HEK293 (cell line): ENCODE measurements at regions not wholly inside any gene's neighbourhood (a gene's known extent, or its start where the extent isn't known, plus 50 kb on each side); places are given as distances from the start of the nearest gene placed in this dataset.

Source experiments
- CTCF ChIA-PET: fragments of 350-600 bp; formaldehyde crosslinking; extraction: SDS; loops from one replicate; lab custom pipeline; 2021; ENCODE audit warnings: antibody characterized with exemption; lab: Yijun Ruan, JAX
- POLR2A ChIA-PET: fragments of 300-600 bp; formaldehyde crosslinking; extraction: SDS; loops from one replicate; lab custom pipeline; 2020; ENCODE audit warnings: antibody characterized with exemption, inconsistent platforms; lab: Yijun Ruan, JAX
- H3K27ac ChIP-seq: fragments of 200-500 bp; sonication (Bioruptor generic); 2 replicates; pipeline ENCODE4 v1.5.1; 2014; ENCODE audit warnings: low read depth, low read length, control low read depth, inconsistent platforms; ENCODE audit errors: extremely low read depth
- H3K36me3 ChIP-seq, 2 experiments: fragments of 200-500 bp in 1 of 2; sonication (Bioruptor generic) in 1 of 2; 1 replicate in 1 of 2; 2 replicates in 1 of 2; pipeline ENCODE4 v1.5.1; 2014 to 2017; ENCODE audit warnings: inconsistent platforms in 2 of 2, low read length in 2 of 2; ENCODE audit not compliant: control insufficient read depth in 2 of 2, insufficient read depth in 1 of 2
- H3K4me1 ChIP-seq: fragments of 200-500 bp; sonication (Bioruptor generic); 2 replicates; pipeline ENCODE4 v1.5.1; 2014; ENCODE audit warnings: mild to moderate bottlenecking, low read length, inconsistent platforms; ENCODE audit not compliant: control insufficient read depth, insufficient read depth
- H3K4me3 ChIP-seq: 2 replicates; pipeline ENCODE4 v1.5.1; 2011; ENCODE audit warnings: low read depth, mild to moderate bottlenecking, control low read depth, low read length, moderate library complexity
- H3K9me3 ChIP-seq: fragments of 200-500 bp; sonication (Bioruptor generic); 2 replicates; pipeline ENCODE4 v1.5.1; 2014; ENCODE audit warnings: low read depth, low read length, inconsistent platforms; ENCODE audit not compliant: control insufficient read depth, insufficient read depth
- HOXC10 ChIP-seq: sonication (generic); formaldehyde crosslinking; IDR thresholded peaks from 2 replicates; pipeline ENCODE4 v1.8.1; 2023; ENCODE audit warnings: mild to moderate bottlenecking, missing genetic modification reagents
- MYNN ChIP-seq: fragments of 450-650 bp; formaldehyde crosslinking; IDR thresholded peaks from 2 replicates; pipeline ENCODE4 v1.5.1; 2016; ENCODE audit warnings: missing biosample characterization, missing genetic modification characterization, borderline replicate concordance
- OVOL3 ChIP-seq: fragments of 450-650 bp; formaldehyde crosslinking; IDR thresholded peaks from 2 replicates; pipeline ENCODE4 v1.5.1; 2016; ENCODE audit warnings: missing biosample characterization, missing genetic modification characterization
- SP7 ChIP-seq: fragments of 450-650 bp; formaldehyde crosslinking; IDR thresholded peaks from 2 replicates; pipeline ENCODE4 v1.5.1; 2016; ENCODE audit warnings: missing biosample characterization, missing genetic modification characterization
- ZBTB7A ChIP-seq: fragments of 450-650 bp; formaldehyde crosslinking; IDR thresholded peaks from 2 replicates; pipeline ENCODE4 v1.5.1; 2016; ENCODE audit warnings: low read depth, missing biosample characterization, missing genetic modification characterization
- ZBTB8A ChIP-seq: fragments of 450-650 bp; formaldehyde crosslinking; IDR thresholded peaks from 2 replicates; pipeline ENCODE4 v1.5.1; 2016; ENCODE audit warnings: missing biosample characterization, missing genetic modification characterization
- ZIC2 ChIP-seq: fragments of 450-650 bp; formaldehyde crosslinking; IDR thresholded peaks from 2 replicates; pipeline ENCODE4 v1.5.1; 2016; ENCODE audit warnings: missing biosample characterization, missing genetic modification characterization
- ZNF404 ChIP-seq: fragments of 450-650 bp; formaldehyde crosslinking; IDR thresholded peaks from 2 replicates; pipeline ENCODE4 v1.5.1; 2017; ENCODE audit warnings: missing biosample characterization, missing genetic modification characterization
- ZNF473 ChIP-seq: fragments of 450-650 bp; formaldehyde crosslinking; IDR thresholded peaks from 2 replicates; pipeline ENCODE4 v1.5.1; 2017; ENCODE audit warnings: missing biosample characterization, missing genetic modification characterization
- ZNF624 ChIP-seq: fragments of 450-650 bp; formaldehyde crosslinking; IDR thresholded peaks from 2 replicates; pipeline ENCODE4 v1.5.1; 2017; ENCODE audit warnings: missing biosample characterization, missing genetic modification characterization
- ZNF677 ChIP-seq: fragments of 450-650 bp; IDR thresholded peaks from 2 replicates; pipeline ENCODE4 v1.5.0; 2018; ENCODE audit warnings: missing biosample characterization, mild to moderate bottlenecking, missing genetic modification characterization, moderate library complexity
- ZNF701 ChIP-seq: fragments of 450-650 bp; formaldehyde crosslinking; IDR thresholded peaks from 2 replicates; pipeline ENCODE4 v1.5.1; 2016; ENCODE audit warnings: missing biosample characterization, missing genetic modification characterization
- ZNF791 ChIP-seq: fragments of 450-650 bp; formaldehyde crosslinking; IDR thresholded peaks from 2 replicates; pipeline ENCODE4 v1.5.1; 2016; ENCODE audit warnings: missing biosample characterization, missing genetic modification characterization
- TF ChIP-seq, protein P1 (sequence below): fragments of 450-650 bp; IDR thresholded peaks from 2 replicates; pipeline ENCODE4 v1.5.1; 2018; ENCODE audit warnings: missing biosample characterization, mild to moderate bottlenecking, missing genetic modification characterization
- TF ChIP-seq, protein P2 (sequence below): fragments of 450-650 bp; formaldehyde crosslinking; IDR thresholded peaks from 2 replicates; pipeline ENCODE4 v1.5.1; 2016; ENCODE audit warnings: missing biosample characterization, missing genetic modification characterization
- TF ChIP-seq, protein P3 (sequence below): fragments of 450-650 bp; formaldehyde crosslinking; optimal IDR thresholded peaks from 2 replicates; pipeline ENCODE3; 2016; ENCODE audit warnings: missing biosample characterization, mild to moderate bottlenecking, missing genetic modification characterization
- TF ChIP-seq, protein P4 (sequence below): fragments of 450-650 bp; formaldehyde crosslinking; IDR thresholded peaks from 2 replicates; pipeline ENCODE4 v1.5.1; 2017; ENCODE audit warnings: missing biosample characterization, missing genetic modification characterization
- TF ChIP-seq, protein P5 (sequence below): fragments of 450-650 bp; formaldehyde crosslinking; IDR thresholded peaks from 2 replicates; pipeline ENCODE4 v1.5.1; 2016; ENCODE audit warnings: missing biosample characterization, missing genetic modification characterization
- TF ChIP-seq, protein P6 (sequence below): fragments of 450-650 bp; formaldehyde crosslinking; IDR thresholded peaks from 2 replicates; pipeline ENCODE4 v1.5.1; 2016; ENCODE audit warnings: missing biosample characterization, missing genetic modification characterization

DNA sequence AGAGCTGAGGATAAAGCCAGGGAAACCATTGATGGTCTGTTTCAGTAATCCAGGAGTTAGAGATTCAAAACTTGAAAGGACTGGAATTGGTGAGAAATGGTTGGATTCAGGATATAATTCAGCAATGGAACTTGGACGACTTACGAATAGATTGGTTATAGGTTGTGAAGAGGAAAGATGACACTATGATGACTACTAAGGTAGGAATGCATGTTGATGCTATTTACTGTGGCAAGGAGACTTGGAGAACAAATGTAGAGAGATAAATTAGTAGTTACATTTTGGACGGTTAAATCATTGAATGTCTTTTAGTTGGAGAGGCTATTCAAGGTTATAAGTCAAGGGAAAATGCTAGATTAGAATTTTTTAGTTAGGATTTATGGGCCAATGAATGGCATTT is 365.4 kb upstream of the TECRL start (continued):
- TF ChIP-seq, protein P1, sequence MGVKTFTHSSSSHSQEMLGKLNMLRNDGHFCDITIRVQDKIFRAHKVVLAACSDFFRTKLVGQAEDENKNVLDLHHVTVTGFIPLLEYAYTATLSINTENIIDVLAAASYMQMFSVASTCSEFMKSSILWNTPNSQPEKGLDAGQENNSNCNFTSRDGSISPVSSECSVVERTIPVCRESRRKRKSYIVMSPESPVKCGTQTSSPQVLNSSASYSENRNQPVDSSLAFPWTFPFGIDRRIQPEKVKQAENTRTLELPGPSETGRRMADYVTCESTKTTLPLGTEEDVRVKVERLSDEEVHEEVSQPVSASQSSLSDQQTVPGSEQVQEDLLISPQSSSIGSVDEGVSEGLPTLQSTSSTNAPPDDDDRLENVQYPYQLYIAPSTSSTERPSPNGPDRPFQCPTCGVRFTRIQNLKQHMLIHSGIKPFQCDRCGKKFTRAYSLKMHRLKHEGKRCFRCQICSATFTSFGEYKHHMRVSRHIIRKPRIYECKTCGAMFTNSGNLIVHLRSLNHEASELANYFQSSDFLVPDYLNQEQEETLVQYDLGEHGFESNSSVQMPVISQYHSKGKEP (tag by site-specific recombination), result no peak

DNA sequence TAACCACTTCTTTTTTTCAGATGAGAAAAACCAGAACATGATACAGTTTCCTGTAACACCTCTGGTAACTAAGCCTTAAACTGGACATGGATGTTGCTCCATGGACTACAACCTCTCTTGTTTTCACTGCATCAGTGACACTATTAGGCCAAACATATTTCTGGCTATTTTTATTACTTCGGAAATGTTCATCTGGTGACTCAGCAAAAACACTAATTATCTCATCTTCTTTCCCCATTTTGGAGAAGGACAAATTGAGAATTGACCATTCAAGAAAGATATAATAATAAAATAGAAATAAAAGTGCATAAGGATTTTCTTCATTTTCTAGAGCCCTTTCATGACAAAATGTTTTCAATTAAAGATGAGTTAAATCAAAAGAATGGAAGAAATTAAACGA is 361.9 kb upstream of the TECRL start:
- Histone ChIP-seq H3K9me3 (no peaks in the 10 kb centered on the region), H3K4me3 (no peak overlapping the region), H3K4me1 (no peaks in the 10 kb centered on the region), H3K36me3 (no peaks in the 10 kb centered on the region), H3K27ac (no peak overlapping the region)
- ChIA-PET CTCF (interaction anchor here (0.6 kb wide), 1 partner anchor 28 kb away, joined by 3 read pairs; no protein-coding TSS in a partner anchor), POLR2A (no interaction called here)
- TF ChIP-seq ZNF404 (tag by site-specific recombination) (no peak), SP7 (tag by site-specific recombination) (no peak), ZBTB8A (tag by site-specific recombination) (no peak)
- TF ChIP-seq, protein P2, sequence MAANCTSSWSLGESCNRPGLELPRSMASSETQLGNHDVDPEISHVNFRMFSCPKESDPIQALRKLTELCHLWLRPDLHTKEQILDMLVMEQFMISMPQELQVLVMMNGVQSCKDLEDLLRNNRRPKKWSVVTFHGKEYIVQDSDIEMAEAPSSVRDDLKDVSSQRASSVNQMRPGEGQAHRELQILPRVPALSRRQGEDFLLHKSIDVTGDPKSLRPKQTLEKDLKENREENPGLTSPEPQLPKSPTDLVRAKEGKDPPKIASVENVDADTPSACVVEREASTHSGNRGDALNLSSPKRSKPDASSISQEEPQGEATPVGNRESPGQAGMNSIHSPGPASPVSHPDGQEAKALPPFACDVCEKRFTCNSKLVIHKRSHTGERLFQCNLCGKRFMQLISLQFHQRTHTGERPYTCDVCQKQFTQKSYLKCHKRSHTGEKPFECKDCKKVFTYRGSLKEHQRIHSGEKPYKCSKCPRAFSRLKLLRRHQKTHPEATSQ (tag by site-specific recombination), result no peak
- TF ChIP-seq, protein P3, sequence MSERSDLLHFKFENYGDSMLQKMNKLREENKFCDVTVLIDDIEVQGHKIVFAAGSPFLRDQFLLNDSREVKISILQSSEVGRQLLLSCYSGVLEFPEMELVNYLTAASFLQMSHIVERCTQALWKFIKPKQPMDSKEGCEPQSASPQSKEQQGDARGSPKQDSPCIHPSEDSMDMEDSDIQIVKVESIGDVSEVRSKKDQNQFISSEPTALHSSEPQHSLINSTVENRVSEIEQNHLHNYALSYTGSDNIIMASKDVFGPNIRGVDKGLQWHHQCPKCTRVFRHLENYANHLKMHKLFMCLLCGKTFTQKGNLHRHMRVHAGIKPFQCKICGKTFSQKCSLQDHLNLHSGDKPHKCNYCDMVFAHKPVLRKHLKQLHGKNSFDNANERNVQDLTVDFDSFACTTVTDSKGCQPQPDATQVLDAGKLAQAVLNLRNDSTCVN, result no peak
- TF ChIP-seq, protein P4, sequence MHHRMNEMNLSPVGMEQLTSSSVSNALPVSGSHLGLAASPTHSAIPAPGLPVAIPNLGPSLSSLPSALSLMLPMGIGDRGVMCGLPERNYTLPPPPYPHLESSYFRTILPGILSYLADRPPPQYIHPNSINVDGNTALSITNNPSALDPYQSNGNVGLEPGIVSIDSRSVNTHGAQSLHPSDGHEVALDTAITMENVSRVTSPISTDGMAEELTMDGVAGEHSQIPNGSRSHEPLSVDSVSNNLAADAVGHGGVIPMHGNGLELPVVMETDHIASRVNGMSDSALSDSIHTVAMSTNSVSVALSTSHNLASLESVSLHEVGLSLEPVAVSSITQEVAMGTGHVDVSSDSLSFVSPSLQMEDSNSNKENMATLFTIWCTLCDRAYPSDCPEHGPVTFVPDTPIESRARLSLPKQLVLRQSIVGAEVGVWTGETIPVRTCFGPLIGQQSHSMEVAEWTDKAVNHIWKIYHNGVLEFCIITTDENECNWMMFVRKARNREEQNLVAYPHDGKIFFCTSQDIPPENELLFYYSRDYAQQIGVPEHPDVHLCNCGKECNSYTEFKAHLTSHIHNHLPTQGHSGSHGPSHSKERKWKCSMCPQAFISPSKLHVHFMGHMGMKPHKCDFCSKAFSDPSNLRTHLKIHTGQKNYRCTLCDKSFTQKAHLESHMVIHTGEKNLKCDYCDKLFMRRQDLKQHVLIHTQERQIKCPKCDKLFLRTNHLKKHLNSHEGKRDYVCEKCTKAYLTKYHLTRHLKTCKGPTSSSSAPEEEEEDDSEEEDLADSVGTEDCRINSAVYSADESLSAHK (tag by site-specific recombination), result no peak

DNA sequence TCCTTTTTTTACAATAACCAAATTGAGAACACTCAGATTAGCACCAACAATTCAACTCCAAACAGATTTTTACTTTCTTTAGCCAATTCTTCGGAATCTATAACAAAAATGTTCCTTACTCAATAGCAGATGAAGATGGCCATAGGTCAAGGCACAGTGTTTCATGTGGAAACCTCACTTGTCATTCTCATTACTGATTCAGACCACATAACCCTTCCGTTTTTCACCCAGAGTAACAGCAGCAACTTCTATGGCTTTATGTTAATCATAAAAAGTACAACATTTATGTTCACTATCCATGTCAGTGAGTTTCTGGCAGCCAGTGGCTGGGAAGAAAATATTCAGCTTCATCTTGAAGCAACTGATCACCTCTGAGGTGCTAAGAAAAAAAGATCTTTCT is 358.3 kb upstream of the TECRL start:
- no peaks in the 10 kb centered on the region for H3K4me1 ChIP-seq
- H3K36me3 ChIP-seq, result no peaks in the 10 kb centered on the region
- ChIA-PET CTCF (interaction anchor here (0.6 to 0.7 kb wide), 2 partner anchors 147 to 241 kb away, joined by 3 read pairs; no protein-coding TSS in a partner anchor), POLR2A (no interaction called here)
- H3K4me3 ChIP-seq, result no peak overlapping the region
- TF ChIP-seq ZNF791 (tag by site-specific recombination), result no peak
- TF ChIP-seq MYNN, result no peak
- no peak for TF ChIP-seq ZIC2 (tag by site-specific recombination)
- TF ChIP-seq, protein P5, sequence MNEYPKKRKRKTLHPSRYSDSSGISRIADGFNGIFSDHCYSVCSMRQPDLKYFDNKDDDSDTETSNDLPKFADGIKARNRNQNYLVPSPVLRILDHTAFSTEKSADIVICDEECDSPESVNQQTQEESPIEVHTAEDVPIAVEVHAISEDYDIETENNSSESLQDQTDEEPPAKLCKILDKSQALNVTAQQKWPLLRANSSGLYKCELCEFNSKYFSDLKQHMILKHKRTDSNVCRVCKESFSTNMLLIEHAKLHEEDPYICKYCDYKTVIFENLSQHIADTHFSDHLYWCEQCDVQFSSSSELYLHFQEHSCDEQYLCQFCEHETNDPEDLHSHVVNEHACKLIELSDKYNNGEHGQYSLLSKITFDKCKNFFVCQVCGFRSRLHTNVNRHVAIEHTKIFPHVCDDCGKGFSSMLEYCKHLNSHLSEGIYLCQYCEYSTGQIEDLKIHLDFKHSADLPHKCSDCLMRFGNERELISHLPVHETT (tag by site-specific recombination), result no peak
- no peak overlapping the region for H3K27ac ChIP-seq
- H3K9me3 ChIP-seq, result no peaks in the 10 kb centered on the region

DNA sequence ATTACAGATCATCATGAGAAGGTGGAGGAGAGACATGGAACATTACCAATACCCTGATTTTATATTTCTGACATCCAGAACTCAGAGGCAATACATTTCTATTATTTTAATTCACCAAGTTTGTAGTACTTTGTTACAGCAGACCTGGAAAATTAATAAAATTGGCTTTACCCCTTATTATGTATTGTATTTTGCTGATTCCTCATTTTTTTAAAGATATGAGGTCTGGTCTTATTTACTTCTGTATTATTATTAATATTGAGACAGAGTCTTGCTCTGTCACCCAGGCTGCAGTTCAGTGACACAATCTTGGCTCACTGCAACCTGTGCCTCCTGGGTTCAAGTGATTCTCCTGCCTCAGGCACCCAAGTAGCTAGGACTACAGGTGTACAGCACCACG is 357.3 kb upstream of the TECRL start:
- POLR2A ChIA-PET, result no interaction called here
- no peak overlapping the region for H3K27ac ChIP-seq
- CTCF ChIA-PET, result no interaction called here
- H3K9me3 ChIP-seq, result no peaks in the 10 kb centered on the region
- H3K4me3 ChIP-seq, result no peak overlapping the region
- no peaks in the 10 kb centered on the region for H3K36me3 ChIP-seq
- no peaks in the 10 kb centered on the region for H3K4me1 ChIP-seq
- TF ChIP-seq, protein P1 (tag by site-specific recombination), result no peak
- no peak for TF ChIP-seq ZBTB7A
- TF ChIP-seq ZNF701 (tag by site-specific recombination), result no peak
- no peak for TF ChIP-seq ZNF473 (tag by site-specific recombination)
- TF ChIP-seq, protein P6, sequence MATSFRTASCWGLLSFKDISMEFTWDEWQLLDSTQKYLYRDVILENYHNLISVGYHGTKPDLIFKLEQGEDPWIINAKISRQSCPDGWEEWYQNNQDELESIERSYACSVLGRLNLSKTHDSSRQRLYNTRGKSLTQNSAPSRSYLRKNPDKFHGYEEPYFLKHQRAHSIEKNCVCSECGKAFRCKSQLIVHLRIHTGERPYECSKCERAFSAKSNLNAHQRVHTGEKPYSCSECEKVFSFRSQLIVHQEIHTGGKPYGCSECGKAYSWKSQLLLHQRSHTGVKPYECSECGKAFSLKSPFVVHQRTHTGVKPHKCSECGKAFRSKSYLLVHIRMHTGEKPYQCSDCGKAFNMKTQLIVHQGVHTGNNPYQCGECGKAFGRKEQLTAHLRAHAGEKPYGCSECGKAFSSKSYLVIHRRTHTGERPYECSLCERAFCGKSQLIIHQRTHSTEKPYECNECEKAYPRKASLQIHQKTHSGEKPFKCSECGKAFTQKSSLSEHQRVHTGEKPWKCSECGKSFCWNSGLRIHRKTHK (tag by site-specific recombination), result no peak
- no peak for TF ChIP-seq ZNF677 (tag by site-specific recombination)
- no peak for TF ChIP-seq OVOL3 (tag by site-specific recombination)
- TF ChIP-seq ZNF624 (tag by site-specific recombination), result no peak
- no peak for TF ChIP-seq HOXC10
